HEK293 (cell line): ENCODE measurements at regions not wholly inside any gene's neighbourhood (a gene's known extent, or its start where the extent isn't known, plus 50 kb on each side); places are given as distances from the start of the nearest gene placed in this dataset.

Experiments used
- MYNN ChIP-seq: fragments of 450-650 bp; formaldehyde crosslinking; IDR thresholded peaks from 2 replicates; pipeline ENCODE4 v1.5.1; 2016; ENCODE audit warnings: missing biosample characterization, missing genetic modification characterization, borderline replicate concordance
- YY1 ChIP-seq: fragments of 450-650 bp; formaldehyde crosslinking; IDR thresholded peaks from 2 replicates; pipeline ENCODE4 v1.5.1; 2018; ENCODE audit warnings: missing biosample characterization, missing genetic modification characterization
- ZBTB7A ChIP-seq: fragments of 450-650 bp; formaldehyde crosslinking; IDR thresholded peaks from 2 replicates; pipeline ENCODE4 v1.5.1; 2016; ENCODE audit warnings: low read depth, missing biosample characterization, missing genetic modification characterization
- ZNF10 ChIP-seq: fragments of 450-650 bp; formaldehyde crosslinking; IDR thresholded peaks from 2 replicates; pipeline ENCODE4 v1.5.1; 2017; ENCODE audit warnings: missing biosample characterization, missing genetic modification characterization
- ZNF114 ChIP-seq: fragments of 450-650 bp; formaldehyde crosslinking; IDR thresholded peaks from 2 replicates; pipeline ENCODE4 v1.5.0; 2017; ENCODE audit warnings: missing biosample characterization, missing genetic modification characterization
- ZNF138 ChIP-seq: fragments of 450-650 bp; formaldehyde crosslinking; IDR thresholded peaks from 2 replicates; pipeline ENCODE4 v1.5.1; 2016; ENCODE audit warnings: missing biosample characterization, missing genetic modification characterization, borderline replicate concordance
- ZNF350 ChIP-seq: fragments of 450-650 bp; formaldehyde crosslinking; IDR thresholded peaks from 2 replicates; pipeline ENCODE4 v1.5.0; 2017; ENCODE audit warnings: missing biosample characterization, mild to moderate bottlenecking, missing genetic modification characterization
- ZNF37A ChIP-seq: fragments of 450-650 bp; IDR thresholded peaks from 2 replicates; pipeline ENCODE4 v1.5.1; 2018; ENCODE audit warnings: missing biosample characterization, missing genetic modification characterization
- ZNF548 ChIP-seq: fragments of 450-650 bp; formaldehyde crosslinking; IDR thresholded peaks from 2 replicates; pipeline ENCODE4 v1.5.1; 2016; ENCODE audit warnings: missing biosample characterization, missing genetic modification characterization
- ZNF776 ChIP-seq: fragments of 450-650 bp; formaldehyde crosslinking; IDR thresholded peaks from 2 replicates; pipeline ENCODE4 v1.5.0; 2017; ENCODE audit warnings: missing biosample characterization, missing genetic modification characterization, borderline replicate concordance
- TF ChIP-seq, protein P1 (sequence below): fragments of 450-650 bp; formaldehyde crosslinking; IDR thresholded peaks from 2 replicates; pipeline ENCODE4 v1.5.1; 2016; ENCODE audit warnings: missing biosample characterization, missing genetic modification characterization
- TF ChIP-seq, protein P2 (sequence below): fragments of 450-650 bp; formaldehyde crosslinking; IDR thresholded peaks from 2 replicates; pipeline ENCODE4 v1.5.1; 2016; ENCODE audit warnings: missing biosample characterization, missing genetic modification characterization
- TF ChIP-seq, protein P3 (sequence below): fragments of 450-650 bp; formaldehyde crosslinking; IDR thresholded peaks from 2 replicates; pipeline ENCODE4 v1.5.1; 2016; ENCODE audit warnings: missing biosample characterization, missing genetic modification characterization
- TF ChIP-seq, protein P4 (sequence below): fragments of 450-650 bp; formaldehyde crosslinking; IDR thresholded peaks from 2 replicates; pipeline ENCODE4; 2016; ENCODE audit warnings: missing biosample characterization, missing genetic modification characterization

DNA sequence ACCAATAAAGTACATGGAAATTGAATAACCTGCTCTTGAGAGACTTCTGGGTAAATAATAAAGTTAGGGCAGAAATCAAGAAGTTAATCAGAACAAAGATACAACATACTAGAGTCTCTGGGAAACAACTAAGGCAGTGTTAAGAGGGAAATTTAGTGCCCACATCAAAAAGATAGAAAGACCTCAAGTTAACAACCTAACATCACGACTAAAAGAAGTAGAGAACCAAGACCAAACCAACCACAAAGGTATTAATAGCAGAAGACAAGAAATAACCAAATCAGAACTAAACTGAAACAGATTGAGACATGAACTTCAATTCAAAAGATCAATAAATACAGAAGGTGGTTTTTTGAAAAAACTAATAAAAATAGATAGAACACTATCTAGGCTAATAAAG, 140.7 kb downstream of the JRKL start:
- TF ChIP-seq ZNF350 (tag by site-specific recombination) (no peak), ZNF776 (tag by site-specific recombination) (no peak), ZNF548 (tag by site-specific recombination) (no peak), ZNF114 (no peak), ZBTB7A (tag by site-specific recombination) (no peak), ZNF138 (tag by site-specific recombination) (no peak), YY1 (tag by site-specific recombination) (no peak), ZNF37A (no peak), ZNF10 (tag by site-specific recombination) (no peak), MYNN (tag by site-specific recombination) (no peak)
- TF ChIP-seq, protein P1, sequence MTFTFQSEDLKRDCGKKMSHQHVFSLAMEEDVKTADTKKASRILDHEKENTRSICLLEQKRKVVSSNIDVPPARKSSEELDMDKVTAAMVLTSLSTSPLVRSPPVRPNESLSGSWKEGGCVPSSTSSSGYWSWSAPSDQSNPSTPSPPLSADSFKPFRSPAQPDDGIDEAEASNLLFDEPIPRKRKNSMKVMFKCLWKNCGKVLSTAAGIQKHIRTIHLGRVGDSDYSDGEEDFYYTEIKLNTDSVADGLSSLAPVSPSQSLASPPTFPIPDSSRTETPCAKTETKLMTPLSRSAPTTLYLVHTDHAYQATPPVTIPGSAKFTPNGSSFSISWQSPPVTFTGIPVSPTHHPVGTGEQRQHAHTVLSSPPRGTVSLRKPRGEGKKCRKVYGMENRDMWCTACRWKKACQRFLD: no peak
- TF ChIP-seq, protein P2, sequence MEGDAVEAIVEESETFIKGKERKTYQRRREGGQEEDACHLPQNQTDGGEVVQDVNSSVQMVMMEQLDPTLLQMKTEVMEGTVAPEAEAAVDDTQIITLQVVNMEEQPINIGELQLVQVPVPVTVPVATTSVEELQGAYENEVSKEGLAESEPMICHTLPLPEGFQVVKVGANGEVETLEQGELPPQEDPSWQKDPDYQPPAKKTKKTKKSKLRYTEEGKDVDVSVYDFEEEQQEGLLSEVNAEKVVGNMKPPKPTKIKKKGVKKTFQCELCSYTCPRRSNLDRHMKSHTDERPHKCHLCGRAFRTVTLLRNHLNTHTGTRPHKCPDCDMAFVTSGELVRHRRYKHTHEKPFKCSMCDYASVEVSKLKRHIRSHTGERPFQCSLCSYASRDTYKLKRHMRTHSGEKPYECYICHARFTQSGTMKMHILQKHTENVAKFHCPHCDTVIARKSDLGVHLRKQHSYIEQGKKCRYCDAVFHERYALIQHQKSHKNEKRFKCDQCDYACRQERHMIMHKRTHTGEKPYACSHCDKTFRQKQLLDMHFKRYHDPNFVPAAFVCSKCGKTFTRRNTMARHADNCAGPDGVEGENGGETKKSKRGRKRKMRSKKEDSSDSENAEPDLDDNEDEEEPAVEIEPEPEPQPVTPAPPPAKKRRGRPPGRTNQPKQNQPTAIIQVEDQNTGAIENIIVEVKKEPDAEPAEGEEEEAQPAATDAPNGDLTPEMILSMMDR (tag by site-specific recombination): no peak
- TF ChIP-seq, protein P3, sequence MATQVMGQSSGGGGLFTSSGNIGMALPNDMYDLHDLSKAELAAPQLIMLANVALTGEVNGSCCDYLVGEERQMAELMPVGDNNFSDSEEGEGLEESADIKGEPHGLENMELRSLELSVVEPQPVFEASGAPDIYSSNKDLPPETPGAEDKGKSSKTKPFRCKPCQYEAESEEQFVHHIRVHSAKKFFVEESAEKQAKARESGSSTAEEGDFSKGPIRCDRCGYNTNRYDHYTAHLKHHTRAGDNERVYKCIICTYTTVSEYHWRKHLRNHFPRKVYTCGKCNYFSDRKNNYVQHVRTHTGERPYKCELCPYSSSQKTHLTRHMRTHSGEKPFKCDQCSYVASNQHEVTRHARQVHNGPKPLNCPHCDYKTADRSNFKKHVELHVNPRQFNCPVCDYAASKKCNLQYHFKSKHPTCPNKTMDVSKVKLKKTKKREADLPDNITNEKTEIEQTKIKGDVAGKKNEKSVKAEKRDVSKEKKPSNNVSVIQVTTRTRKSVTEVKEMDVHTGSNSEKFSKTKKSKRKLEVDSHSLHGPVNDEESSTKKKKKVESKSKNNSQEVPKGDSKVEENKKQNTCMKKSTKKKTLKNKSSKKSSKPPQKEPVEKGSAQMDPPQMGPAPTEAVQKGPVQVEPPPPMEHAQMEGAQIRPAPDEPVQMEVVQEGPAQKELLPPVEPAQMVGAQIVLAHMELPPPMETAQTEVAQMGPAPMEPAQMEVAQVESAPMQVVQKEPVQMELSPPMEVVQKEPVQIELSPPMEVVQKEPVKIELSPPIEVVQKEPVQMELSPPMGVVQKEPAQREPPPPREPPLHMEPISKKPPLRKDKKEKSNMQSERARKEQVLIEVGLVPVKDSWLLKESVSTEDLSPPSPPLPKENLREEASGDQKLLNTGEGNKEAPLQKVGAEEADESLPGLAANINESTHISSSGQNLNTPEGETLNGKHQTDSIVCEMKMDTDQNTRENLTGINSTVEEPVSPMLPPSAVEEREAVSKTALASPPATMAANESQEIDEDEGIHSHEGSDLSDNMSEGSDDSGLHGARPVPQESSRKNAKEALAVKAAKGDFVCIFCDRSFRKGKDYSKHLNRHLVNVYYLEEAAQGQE (tag by site-specific recombination): no peak
- TF ChIP-seq, protein P4, sequence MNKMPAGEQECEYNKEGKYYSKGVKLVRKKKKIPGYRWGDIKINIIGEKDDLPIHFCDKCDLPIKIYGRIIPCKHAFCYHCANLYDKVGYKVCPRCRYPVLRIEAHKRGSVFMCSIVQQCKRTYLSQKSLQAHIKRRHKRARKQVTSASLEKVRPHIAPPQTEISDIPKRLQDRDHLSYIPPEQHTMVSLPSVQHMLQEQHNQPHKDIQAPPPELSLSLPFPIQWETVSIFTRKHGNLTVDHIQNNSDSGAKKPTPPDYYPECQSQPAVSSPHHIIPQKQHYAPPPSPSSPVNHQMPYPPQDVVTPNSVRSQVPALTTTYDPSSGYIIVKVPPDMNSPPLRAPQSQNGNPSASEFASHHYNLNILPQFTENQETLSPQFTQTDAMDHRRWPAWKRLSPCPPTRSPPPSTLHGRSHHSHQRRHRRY (tag by site-specific recombination): no peak
